CD14-positive monocyte (primary cell): ENCODE measurements at regions not wholly inside any gene's neighbourhood (a gene's known extent, or its start where the extent isn't known, plus 50 kb on each side); places are given as distances from the start of the nearest gene placed in this dataset. TPM values are rescaled to one million over a fixed set of nuclear protein-coding genes. Genes with fewer than 3 reads are reported as not detected.

Experiments used
- DNase-seq, 3 donors: peaks; one replicate each; pipeline ENCODE4 v3.0.0-alpha.2; 2011 to 2022
- H2AFZ ChIP-seq: 2 replicates; pipeline ENCODE4 v1.6.0; 2012; ENCODE audit warnings: mild to moderate bottlenecking, low read depth, low read length, inconsistent platforms; ENCODE audit not compliant: insufficient read depth, poor library complexity, severe bottlenecking
- H3K27ac ChIP-seq, 2 donors: 1 replicate in 1 of 2; 2 replicates in 1 of 2; pipeline ENCODE4 v1.5.1; 2012 to 2013; ENCODE audit warnings: low read length in 2 of 2, control low read depth in 1 of 2, inconsistent platforms in 1 of 2, low read depth in 1 of 2, mild to moderate bottlenecking in 1 of 2
- H3K27me3 ChIP-seq, 2 donors: one replicate each; pipeline versions ENCODE4 v1.6.0 to v1.6.1; 2011 to 2013; ENCODE audit warnings: low read length in 2 of 2; ENCODE audit not compliant: control insufficient read depth in 2 of 2, insufficient read depth in 2 of 2
- H3K36me3 ChIP-seq, 2 donors: replicated peaks in 1 of 2; 1 replicate in 1 of 2; 2 replicates in 1 of 2; pipeline versions ENCODE4 v1.5.1 to v1.6.1; 2012 to 2013; ENCODE audit warnings: low read length in 2 of 2, control low read depth in 1 of 2, inconsistent platforms in 1 of 2, mild to moderate bottlenecking in 1 of 2; ENCODE audit not compliant: insufficient read depth in 2 of 2, control insufficient read depth in 1 of 2
- H3K4me1 ChIP-seq, 2 donors: 1 replicate in 1 of 2; 2 replicates in 1 of 2; pipeline versions ENCODE4 v1.5.1 to v1.6.1; 2012 to 2013; ENCODE audit warnings: low read length in 2 of 2, control low read depth in 1 of 2, inconsistent platforms in 1 of 2, mild to moderate bottlenecking in 1 of 2, moderate library complexity in 1 of 2; ENCODE audit not compliant: insufficient read depth in 2 of 2, control insufficient read depth in 1 of 2
- H3K4me2 ChIP-seq: replicated peaks from 2 replicates; pipeline ENCODE3; 2012; ENCODE audit warnings: low read length, moderate library complexity, mild to moderate bottlenecking; ENCODE audit not compliant: poor library complexity, severe bottlenecking; ENCODE audit errors: extremely low read depth
- H3K4me3 ChIP-seq, 3 experiments: fragments of 200-600 bp in 1 of 3; sonication (generic) in 1 of 3; replicated peaks in 1 of 3; 1 replicate in 2 of 3; 2 replicates in 1 of 3; pipeline ENCODE4 v1.5.1; 2011 to 2013; ENCODE audit warnings: low read length in 3 of 3, mild to moderate bottlenecking in 3 of 3, control low read depth in 2 of 3, low read depth in 2 of 3, inconsistent platforms in 1 of 3, moderate library complexity in 1 of 3
- H3K79me2 ChIP-seq: 2 replicates; pipeline ENCODE4 v1.6.0; 2012; ENCODE audit warnings: mild to moderate bottlenecking, control low read depth, inconsistent platforms, low read length, moderate library complexity; ENCODE audit not compliant: insufficient read depth
- H3K9ac ChIP-seq: 2 replicates; pipeline ENCODE4 v1.6.0; 2017; ENCODE audit warnings: low read length, mild to moderate bottlenecking; ENCODE audit not compliant: insufficient read depth, poor library complexity, severe bottlenecking
- H3K9me3 ChIP-seq, 2 donors: replicated peaks in 1 of 2; 1 replicate in 1 of 2; 2 replicates in 1 of 2; pipeline versions ENCODE4 v1.5.1 to v1.6.1; 2012 to 2013; ENCODE audit warnings: low read length in 2 of 2, control low read depth in 1 of 2; ENCODE audit not compliant: control insufficient read depth in 1 of 2, insufficient read depth in 1 of 2
- H4K20me1 ChIP-seq: 2 replicates; pipeline ENCODE4 v1.6.0; 2012; ENCODE audit warnings: mild to moderate bottlenecking, low read length, control low read depth, moderate library complexity; ENCODE audit not compliant: insufficient read depth
- H3K27ac Mint-ChIP-seq, 7 donors: one replicate each; pipeline ENCODE4 v1.8.0; 2020; ENCODE audit warnings: mild to moderate bottlenecking in 7 of 7, mixed read lengths in 7 of 7, moderate library complexity in 6 of 7, inconsistent platforms in 2 of 7
- H3K27me3 Mint-ChIP-seq, 3 donors: one replicate each; pipeline ENCODE4 v1.8.0; 2021 to 2022; ENCODE audit warnings: low read depth in 3 of 3, mild to moderate bottlenecking in 3 of 3, mixed read lengths in 3 of 3, moderate library complexity in 3 of 3, inconsistent platforms in 1 of 3
- H3K36me3 Mint-ChIP-seq, 2 donors: one replicate each; pipeline ENCODE4 v1.8.0; 2020; ENCODE audit warnings: mixed read lengths in 2 of 2, inconsistent platforms in 1 of 2, mild to moderate bottlenecking in 1 of 2
- H3K4me1 Mint-ChIP-seq: one replicate; pipeline ENCODE4 v1.8.0; 2020; ENCODE audit warnings: mild to moderate bottlenecking, mixed read lengths
- H3K4me3 Mint-ChIP-seq, 2 donors: one replicate each; pipeline ENCODE4 v1.8.0; 2020; ENCODE audit warnings: mild to moderate bottlenecking in 2 of 2, mixed read lengths in 2 of 2, moderate library complexity in 1 of 2
- H3K9me3 Mint-ChIP-seq, 7 donors: one replicate each; pipeline ENCODE4 v1.8.0; 2020 to 2022; ENCODE audit warnings: mixed read lengths in 7 of 7, mild to moderate bottlenecking in 6 of 7, moderate library complexity in 6 of 7, inconsistent platforms in 2 of 7
- WGBS: methylation state at CpG from one replicate; pipeline ENCODE4 v1.1.5; 2013; ENCODE audit warnings: missing lambda C conversion rate; ENCODE audit not compliant: insufficient coverage; 5-methylcytosine and 5-hydroxymethylcytosine counted together
- intact Hi-C, 2 donors: fragments of 100-400 bp; cut with micrococcal nuclease; formaldehyde crosslinking; loops; one replicate each; pipeline versions ENCODE4 v1.15.0 to v1.15.1; 2023
- small RNA-seq: library from RNA; depleted of rRNA; stranded (forward); fragments of <200 nt; gene quantifications from one replicate; pipeline ENCODE3, GENCODE V24; 2012; ENCODE audit warnings: low read depth; ENCODE audit not compliant: insufficient read length
- TF ChIP-seq, protein P1 (sequence below): fragments of 200-600 bp; IDR thresholded peaks from one replicate; pipeline ENCODE4 v1.8.0; 2022; ENCODE audit warnings: antibody characterized with exemption, mild to moderate bottlenecking

DNA sequence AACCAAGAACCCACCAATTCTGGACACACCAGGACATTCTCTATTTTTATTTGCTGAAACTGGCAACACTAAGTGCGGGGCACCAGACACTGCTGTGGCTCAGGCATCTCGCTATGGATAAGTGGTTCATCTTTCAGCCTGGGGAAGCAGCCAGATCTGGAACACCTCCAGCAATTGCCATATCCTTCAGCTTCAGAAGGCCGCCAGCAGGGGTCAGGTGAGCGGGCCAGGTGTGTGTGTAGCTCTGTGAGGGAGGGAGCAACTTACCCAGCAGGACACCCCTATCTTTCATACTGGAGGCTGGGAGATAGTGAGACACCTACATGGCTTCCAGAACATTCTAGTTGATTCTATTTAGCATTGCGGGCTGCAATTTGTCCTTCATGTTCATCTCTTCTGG lies 57.0 kb upstream of the GBA3 start:
- no peak for DNase-seq
- intact Hi-C loops = no loop called here
- Mint-ChIP-seq H3K27ac (no peak overlapping the region), H3K4me3 (no peak overlapping the region), H3K27me3 (peaks cover 0 to 8% (median 1%) of the 10 kb centered on the region in 3 donors), H3K36me3 (no peaks in the 10 kb centered on the region), H3K9me3 (peaks cover 3 to 21% (median 8%) of the 10 kb centered on the region in 7 donors), H3K4me1 (no peaks in the 10 kb centered on the region)
- H3K36me3 ChIP-seq = no peaks in the 10 kb centered on the region
- no peak overlapping the region for H3K9ac ChIP-seq
- no peak overlapping the region for H2AFZ ChIP-seq
- H4K20me1 ChIP-seq = no peaks in the 10 kb centered on the region
- H3K27ac ChIP-seq = no peak overlapping the region
- H3K4me3 ChIP-seq = no peak overlapping the region
- H3K4me1 ChIP-seq = no peaks in the 10 kb centered on the region
- WGBS = 96% methylated on average over 3 of the region's 5 CpGs
- TF ChIP-seq, protein P1, sequence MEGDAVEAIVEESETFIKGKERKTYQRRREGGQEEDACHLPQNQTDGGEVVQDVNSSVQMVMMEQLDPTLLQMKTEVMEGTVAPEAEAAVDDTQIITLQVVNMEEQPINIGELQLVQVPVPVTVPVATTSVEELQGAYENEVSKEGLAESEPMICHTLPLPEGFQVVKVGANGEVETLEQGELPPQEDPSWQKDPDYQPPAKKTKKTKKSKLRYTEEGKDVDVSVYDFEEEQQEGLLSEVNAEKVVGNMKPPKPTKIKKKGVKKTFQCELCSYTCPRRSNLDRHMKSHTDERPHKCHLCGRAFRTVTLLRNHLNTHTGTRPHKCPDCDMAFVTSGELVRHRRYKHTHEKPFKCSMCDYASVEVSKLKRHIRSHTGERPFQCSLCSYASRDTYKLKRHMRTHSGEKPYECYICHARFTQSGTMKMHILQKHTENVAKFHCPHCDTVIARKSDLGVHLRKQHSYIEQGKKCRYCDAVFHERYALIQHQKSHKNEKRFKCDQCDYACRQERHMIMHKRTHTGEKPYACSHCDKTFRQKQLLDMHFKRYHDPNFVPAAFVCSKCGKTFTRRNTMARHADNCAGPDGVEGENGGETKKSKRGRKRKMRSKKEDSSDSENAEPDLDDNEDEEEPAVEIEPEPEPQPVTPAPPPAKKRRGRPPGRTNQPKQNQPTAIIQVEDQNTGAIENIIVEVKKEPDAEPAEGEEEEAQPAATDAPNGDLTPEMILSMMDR = no peak
- H3K9me3 ChIP-seq = peaks cover 4 to 21% of the 10 kb centered on the region in 2 donors
- no peaks in the 10 kb centered on the region for H3K27me3 ChIP-seq
- no peaks in the 10 kb centered on the region for H3K79me2 ChIP-seq
- no peak overlapping the region for H3K4me2 ChIP-seq

- no peak overlapping the region for H3K4me3 ChIP-seq
- Mint-ChIP-seq H3K27ac (no peak overlapping the region), H3K27me3 (peaks cover 0 to 3% (median 0%) of the 10 kb centered on the region in 3 donors), H3K4me1 (no peaks in the 10 kb centered on the region), H3K4me3 (no peak overlapping the region), H3K9me3 (peaks cover 5 to 26% (median 11%) of the 10 kb centered on the region in 7 donors), H3K36me3 (no peaks in the 10 kb centered on the region)
- no peak overlapping the region for H3K4me2 ChIP-seq
- no peaks in the 10 kb centered on the region for H3K4me1 ChIP-seq
- H3K9me3 ChIP-seq = peaks cover 4 to 21% of the 10 kb centered on the region in 2 donors
- no peaks in the 10 kb centered on the region for H4K20me1 ChIP-seq
- intact Hi-C loops = no loop called here
- no peak overlapping the region for H2AFZ ChIP-seq
- TF ChIP-seq, protein P1 = no peak
- 97% methylated on average over 4 of the region's 4 CpGs for WGBS
- H3K36me3 ChIP-seq = no peaks in the 10 kb centered on the region
- H3K79me2 ChIP-seq = no peaks in the 10 kb centered on the region
- no peaks in the 10 kb centered on the region for H3K27me3 ChIP-seq
- no peak overlapping the region for H3K9ac ChIP-seq
- no peak for DNase-seq
- no peak overlapping the region for H3K27ac ChIP-seq
Measured at GRCh38 chr4:22637306-22637705, 55.4 kb upstream of the GBA3 start.

Small RNA genes lying in the stretch of these regions (small RNA-seq; reads per million reads assigned to genes)
- gene AC098583.1 = not detected
